ENCODE measurements at regions not wholly inside any gene's neighbourhood (a gene's known extent, or its start where the extent isn't known, plus 50 kb on each side); places are given as distances from the start of the nearest gene placed in this dataset.

DNA sequence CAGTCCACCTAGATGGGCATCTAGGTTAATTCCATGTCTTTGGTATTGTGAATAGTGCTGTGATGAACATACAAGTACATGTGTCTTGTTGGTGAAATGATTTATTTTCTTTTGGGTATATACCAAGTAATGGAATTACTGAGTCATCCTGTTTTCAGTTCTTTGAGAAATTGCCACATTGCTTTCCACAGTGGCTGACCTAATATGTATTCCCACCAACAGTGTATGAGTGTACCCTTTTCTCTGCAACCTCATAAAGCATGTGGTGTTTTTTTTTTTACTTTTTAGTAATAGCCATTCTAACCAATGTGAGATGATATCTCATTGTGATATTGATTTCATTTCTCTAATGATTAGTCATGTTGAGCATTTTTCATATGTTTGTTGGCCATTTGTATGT is 86.0 kb upstream of the NDN start:
- TF ChIP-seq, protein P1, sequence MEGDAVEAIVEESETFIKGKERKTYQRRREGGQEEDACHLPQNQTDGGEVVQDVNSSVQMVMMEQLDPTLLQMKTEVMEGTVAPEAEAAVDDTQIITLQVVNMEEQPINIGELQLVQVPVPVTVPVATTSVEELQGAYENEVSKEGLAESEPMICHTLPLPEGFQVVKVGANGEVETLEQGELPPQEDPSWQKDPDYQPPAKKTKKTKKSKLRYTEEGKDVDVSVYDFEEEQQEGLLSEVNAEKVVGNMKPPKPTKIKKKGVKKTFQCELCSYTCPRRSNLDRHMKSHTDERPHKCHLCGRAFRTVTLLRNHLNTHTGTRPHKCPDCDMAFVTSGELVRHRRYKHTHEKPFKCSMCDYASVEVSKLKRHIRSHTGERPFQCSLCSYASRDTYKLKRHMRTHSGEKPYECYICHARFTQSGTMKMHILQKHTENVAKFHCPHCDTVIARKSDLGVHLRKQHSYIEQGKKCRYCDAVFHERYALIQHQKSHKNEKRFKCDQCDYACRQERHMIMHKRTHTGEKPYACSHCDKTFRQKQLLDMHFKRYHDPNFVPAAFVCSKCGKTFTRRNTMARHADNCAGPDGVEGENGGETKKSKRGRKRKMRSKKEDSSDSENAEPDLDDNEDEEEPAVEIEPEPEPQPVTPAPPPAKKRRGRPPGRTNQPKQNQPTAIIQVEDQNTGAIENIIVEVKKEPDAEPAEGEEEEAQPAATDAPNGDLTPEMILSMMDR (conservative IDR thresholded peaks at IDR 0.05 in 1 of 2, IDR thresholded peaks at IDR 0.05 in 1 of 2; ENCODE audit: low read depth in 1 of 2, low read length in 2 of 2), result no peak
- TF ChIP-seq EZH2 (IDR thresholded peaks at IDR 0.05; ENCODE audit: low read length, missing control alignments), result no peak

Data from fibroblast of lung (primary cell).